GM19372 (cell line): ENCODE measurements at regions not wholly inside any gene's neighbourhood (a gene's known extent, or its start where the extent isn't known, plus 50 kb on each side); places are given as distances from the start of the nearest gene placed in this dataset.

ENCODE experiments used
- ATAC-seq: cut with Tn5 transposase; IDR thresholded peaks from one replicate; pipeline ENCODE4 v1.9.1; 2021; ENCODE audit warnings: mild to moderate bottlenecking, low read depth, moderate library complexity; ENCODE audit not compliant: unreplicated experiment

DNA sequence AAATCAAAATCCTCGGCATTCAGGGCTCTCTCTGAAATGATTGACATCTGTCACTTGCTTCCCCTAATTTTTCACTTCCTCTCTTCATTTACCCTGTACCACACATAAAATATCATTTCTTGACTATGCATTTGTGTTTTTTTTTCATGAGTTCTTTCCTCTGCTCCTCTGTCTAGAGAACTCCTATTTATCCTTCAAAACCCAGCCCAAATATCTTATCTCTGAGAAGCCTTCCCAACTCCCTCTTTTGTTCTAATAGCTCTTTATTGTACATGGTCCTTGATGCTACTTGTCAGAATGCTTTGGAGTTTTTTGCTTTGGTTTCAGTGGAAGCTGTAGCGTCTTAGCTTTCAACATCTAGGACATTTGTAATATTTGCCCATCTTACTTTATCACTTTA lies 190.2 kb upstream of the CTBP2 start:
- ATAC-seq = no peak

DNA sequence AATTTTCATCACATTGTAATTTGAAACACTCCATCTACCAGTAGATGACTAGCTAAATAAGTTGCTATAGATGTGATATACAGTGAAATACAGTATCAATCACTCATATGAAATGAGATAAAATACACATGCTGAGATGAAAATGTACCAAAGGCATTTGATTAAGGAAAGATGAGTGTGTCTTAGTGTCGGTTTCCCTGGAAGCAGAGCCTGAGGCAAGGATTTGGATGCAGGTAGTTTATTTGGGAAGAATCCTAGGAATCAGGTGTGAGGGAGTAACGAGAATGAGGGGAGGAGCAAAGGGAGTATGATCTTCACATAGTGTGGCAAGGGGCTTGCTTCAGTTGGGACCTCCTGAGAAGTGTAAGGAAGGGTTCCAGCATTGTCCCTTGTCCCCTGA lies 188.2 kb upstream of the CTBP2 start:
- ATAC-seq = no peak

DNA sequence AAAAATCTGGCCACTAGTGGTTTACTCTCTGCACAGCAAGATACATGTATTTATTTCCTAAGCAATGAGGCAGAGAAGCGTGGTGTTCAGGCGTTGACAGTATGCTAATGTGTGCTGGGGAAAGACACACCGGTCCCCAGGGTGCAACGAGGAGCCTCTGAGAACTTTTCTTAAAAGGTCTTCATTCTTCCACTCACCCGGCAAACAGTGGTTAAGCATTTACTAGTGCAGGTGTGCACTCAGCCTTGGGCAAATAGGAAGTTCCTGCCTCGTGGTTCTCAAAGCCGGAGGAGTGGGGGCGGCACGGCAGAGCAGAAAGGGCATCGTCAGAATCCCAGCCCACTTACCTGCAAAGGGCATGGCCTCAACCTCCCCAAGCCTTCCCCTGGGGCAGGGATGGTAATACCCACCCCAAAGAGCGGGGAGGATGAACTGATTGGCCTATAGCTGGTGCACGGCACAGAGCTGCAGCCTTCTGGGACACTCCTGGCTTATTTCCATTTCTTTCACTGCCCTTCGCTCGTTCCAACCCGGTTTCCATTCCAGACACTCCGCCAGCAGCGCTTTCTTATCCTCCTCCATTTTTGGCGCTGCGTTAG lies 184.3 kb upstream of the CTBP2 start:
- no peak for ATAC-seq

DNA sequence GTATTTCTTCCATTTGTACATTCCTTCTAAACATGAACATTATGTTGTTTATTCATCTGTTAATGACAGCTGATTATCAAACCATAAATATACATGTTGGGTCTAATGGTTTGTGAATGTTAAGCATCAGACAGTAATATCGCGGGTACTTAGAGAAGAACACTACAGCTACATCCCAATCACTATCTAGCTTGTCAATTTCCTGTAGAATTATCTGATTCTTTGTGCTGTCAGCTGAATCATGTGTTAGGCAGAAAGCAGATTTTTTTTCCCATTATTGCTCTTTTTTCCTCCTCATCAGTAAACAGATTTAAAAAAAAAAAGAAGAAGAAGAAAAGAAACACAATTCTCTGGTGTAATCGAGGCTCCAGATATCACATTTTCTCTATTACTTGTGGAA lies 183.6 kb upstream of the CTBP2 start:
- no peak for ATAC-seq

DNA sequence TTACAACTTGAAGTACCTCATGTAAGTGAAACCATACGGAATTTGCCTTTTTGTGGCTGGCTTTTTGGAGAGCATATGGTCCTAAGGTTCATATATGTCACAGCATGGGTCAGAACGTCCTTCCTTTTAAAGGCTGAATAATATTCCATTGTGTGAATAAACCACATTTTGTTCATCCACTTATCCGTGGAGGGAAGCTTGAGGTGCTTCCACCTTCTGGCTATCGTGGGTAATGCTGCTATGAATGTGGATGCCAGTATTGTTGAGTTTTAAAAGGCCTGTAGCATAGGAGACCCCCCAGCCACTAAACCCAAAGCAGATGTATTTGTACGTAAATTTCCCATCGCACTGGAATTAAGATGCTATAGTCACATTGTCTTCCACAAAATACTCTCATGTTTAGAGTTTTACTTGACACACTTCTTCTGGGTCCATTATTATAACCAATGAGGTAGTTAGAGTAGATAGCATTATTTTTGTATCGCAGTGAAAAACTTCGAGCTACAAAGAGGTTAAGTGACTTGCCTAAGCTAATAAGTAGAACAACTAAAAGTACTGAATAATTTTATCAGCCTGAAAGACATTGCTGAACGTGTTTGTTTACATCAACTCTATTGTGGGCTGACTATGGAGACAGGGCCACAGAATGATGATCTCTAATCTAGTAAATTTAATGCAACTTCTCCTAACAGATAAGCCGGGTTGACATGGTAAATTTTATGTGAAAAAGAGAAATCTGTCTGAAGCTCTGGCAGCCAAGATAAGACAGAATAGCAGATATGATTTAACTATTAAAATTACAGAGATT lies 183.0 kb upstream of the CTBP2 start:
- ATAC-seq = no peak

DNA sequence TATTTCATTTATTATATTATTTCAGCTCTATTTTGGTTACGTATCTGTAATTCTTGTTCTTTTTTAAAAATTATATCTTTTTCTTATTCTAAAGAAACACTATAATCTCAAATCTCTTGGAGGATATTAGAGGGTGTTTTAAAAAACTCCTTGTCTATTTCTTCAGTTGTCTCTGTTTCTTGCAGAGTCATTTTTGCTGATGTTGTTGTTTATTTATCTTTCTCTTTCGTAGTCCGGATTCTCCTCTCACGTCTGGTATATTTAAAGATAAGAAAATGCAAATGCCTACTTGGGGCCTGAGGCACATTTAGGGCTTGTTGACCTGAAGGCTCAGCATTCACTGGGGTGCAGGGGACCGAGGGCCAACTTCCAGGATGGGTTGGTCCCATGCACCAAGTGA lies 181.2 kb upstream of the CTBP2 start:
- ATAC-seq = no peak

DNA sequence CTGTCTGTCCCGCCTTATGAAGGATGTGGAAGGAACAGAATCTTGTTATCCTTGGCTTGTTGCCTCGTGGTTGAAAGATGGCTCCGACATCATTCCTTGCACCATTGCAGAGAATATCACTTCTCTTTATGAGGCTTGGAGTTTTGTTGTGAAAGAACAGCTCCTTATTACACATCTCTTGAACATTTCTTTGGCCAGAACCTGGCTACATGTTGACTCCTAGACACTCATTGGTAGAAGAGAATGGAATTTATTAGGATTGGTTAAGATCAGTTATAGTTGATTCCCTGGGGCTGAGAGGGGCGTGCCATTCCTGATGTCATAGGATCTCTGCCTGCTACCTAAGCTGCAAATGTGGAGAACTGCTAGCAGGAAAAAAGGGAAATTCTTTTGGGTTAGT lies 180.5 kb upstream of the CTBP2 start:
- ATAC-seq = no peak

DNA sequence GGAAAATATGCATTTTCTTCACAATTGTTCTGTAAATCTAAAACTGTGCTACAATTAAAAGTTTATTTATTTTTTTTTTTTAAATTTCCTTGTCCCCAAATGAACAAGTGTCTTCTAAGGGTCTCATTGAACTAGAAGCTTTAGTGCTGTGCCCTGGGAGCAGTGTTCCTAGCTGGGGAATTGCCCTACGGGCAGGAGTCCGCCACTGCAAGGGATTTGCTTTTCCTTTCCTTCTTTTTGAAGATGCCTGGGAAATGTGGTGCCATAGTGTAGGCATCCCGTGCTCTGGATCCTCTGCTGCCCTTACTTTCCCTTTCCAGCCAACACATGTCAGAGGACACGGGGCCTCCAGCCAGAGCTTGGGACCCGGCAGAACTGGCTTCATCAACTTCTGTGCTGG lies 177.1 kb upstream of the CTBP2 start:
- no peak for ATAC-seq

DNA sequence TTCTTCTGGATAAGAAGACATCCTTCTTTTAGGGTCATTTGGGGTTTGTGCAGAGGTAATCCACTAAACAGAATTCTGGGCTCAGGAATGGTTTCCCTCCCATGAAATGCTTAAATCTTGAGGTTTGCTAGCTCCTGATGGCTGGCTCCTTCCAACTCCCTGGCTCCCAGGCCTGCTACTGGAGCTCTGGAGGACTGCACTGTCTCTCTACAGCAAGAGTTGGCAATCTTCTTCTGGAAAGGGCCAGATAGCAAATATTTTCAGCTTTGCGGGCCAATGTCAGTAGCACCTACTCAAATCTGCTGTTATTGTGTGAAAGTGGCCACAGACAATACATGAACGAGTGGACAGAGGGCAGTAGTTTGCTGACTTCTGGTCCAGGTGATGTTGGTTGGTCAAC lies 174.2 kb upstream of the CTBP2 start:
- no peak for ATAC-seq

DNA sequence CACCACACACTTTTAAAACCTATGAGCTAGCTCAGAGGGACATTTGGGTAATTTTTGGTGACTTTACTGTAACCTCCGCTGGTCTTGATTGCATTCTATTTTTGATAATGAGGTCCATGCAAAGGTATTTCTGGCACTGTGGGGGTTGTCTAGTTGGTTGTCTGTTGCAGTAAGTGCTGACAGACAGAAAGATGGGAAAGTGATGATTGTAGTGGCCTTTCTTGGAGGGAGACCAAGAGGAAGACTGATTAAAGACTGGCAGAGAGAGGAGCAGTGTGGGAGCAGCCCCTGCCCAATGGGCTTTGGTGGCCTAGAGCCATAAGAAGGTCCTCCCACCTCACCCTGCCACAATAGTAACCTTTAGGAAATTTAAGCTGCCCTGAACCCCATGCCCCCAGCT lies 173.4 kb upstream of the CTBP2 start:
- ATAC-seq = no peak

DNA sequence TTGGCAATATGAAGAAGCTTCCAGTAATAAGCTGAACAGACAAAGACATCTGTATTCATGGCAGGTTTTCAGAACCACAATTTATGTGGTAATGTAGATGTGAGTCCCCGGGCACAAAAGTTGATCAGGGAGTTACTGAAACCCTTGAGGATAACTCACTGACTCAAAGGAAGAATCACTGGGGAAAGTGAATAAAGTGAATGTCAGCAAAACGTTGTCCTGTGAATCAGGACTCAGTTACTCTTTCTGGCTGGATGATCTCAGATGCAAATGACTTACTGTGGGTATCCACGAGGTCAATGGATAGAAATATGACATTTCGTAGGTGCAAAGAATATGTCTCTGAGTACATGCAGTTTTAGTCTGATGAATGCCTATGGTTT lies 172.8 kb upstream of the CTBP2 start:
- no peak for ATAC-seq

DNA sequence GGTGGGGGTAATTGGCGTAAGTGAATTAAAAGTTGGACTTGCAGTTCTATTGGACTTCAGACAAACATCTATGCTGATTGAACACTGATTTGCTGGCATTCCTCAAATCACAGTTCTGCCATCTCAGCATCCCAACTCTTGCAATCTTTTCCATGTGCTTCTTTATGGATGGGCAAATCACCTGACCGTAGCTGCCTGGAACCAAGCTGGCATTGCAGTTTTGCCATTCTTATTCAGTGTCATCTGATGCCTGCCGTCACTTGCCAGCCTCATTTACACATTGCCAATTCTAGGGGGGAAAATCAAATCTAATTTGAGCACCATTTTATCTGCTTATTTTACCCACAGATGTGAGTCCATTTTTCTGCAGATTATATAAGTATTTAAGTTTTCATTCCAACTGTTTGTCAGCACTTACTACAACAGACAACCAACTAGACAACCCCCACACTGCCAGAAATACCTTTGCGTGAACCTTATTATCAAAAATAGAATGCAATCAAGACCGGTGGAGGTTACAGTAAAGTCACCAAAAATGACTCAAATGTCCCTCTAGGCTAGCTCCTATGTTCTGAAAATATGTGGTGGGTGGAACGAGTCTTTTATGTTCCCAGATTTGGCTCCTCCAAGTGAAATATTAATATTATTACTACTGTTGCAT lies 172.3 kb upstream of the CTBP2 start:
- no peak for ATAC-seq

DNA sequence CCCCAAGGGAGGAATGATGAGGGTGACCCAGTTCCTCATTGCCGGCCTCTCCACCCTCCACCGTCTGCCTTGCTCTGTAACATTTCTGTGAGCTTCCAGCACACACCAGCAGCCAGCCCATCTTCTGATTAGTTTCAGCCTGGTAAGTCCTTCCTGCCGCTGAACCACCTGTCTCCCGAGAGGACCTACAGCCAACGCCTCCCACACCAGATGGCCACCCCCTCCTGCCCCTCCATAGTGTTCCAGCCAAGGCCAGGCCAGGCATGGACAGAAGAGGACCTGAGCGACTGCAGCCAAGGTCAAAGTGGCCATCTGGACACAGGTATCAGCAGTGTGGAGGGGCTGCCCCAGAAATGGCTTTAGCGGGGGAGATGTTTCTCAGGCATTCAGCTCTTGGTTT lies 170.7 kb upstream of the CTBP2 start:
- no peak for ATAC-seq

DNA sequence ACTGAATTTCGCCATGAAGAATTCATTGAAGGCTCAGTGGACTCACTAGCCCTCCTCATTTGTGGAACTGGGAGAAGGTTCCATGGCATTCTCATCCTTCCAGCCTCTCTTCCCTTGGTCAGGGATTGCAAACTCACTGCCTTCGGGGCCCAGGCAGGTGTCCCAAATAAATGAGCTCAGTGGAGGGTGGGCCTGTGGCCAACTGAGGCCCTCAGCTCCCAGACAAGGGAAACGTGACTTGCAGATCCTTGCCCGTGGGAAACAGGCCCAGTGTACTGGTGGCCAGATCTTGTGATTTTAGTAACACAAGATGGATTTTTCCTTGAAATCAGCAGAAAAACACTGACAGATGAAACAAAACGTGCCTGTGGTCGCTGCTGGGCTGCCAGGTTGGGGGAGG lies 168.7 kb upstream of the CTBP2 start:
- no peak for ATAC-seq

DNA sequence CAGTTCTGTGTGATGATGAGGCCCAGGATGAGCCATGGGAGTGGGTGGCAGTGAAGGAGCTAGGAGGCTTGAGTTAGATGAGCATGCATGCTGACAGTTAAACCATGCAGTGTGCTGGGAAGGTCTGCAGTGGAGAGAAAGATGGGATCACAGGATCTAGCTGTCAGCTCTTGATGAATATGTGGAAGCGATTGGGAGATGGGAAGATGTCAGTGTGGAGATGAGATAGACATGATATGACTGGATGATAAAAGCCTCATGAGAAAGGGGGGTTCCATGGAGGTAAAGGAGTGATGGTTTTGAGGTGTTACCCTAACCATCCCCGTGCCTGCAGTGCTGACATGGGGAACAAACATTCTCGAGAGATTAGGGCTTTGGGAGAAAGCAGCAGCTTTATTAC lies 165.0 kb upstream of the CTBP2 start:
- ATAC-seq = no peak

DNA sequence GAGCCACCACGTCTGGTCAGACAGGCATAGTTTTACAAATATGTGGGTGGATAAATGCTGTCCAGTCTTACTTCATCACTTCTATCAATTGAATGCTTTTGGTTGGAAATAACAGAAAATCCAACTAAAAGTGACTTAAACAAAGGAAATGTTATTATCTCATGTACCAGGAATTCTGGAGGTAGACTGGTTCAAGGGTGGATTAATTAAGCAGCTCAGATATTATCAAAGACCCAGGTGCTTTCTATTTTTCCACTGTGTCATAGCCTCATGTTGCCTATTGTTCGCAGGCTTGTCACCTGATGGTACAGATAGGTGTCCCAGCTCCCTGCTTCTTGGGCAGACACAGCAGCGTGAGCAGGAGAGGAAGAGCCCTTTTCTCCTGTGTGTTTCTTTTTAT lies 156.1 kb upstream of the CTBP2 start:
- no peak for ATAC-seq

DNA sequence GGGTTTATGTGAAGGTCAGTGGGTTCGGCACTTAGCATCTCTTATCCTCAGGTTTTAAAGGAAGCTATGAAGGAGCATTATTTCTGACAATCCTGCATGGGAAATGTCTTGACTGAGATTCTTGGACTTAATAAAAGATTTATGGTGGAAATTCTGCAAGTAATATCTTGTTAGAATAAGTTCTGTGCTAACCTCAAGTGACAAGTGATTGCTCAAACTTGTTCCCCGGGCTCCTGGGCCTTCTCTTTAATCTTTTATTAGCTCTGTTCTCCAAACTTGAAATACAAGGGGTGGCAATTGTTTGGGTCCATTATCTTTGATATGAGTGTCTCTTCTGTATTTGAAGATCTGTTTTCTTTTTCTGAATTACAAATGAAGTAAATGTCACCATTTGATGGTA lies 140.6 kb upstream of the CTBP2 start:
- ATAC-seq = no peak

DNA sequence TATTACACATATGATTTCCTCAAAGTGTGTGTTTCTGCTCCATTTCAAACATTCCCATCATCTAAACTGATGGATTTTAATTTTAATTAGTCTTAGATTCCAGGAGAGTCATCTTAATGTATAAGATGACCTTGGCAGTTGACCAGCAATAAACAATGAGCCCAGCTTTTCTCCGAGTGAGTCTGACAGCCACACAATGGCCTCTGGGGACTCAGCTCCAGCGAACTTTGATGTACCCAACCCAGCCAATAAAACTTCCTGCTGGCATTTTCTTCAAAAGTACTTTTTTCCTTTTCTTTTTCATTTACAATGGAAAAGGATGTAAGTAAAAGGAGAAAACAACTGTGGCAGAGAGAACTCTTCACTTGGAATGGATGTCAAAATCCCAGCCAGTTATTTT lies 139.1 kb upstream of the CTBP2 start:
- no peak for ATAC-seq

DNA sequence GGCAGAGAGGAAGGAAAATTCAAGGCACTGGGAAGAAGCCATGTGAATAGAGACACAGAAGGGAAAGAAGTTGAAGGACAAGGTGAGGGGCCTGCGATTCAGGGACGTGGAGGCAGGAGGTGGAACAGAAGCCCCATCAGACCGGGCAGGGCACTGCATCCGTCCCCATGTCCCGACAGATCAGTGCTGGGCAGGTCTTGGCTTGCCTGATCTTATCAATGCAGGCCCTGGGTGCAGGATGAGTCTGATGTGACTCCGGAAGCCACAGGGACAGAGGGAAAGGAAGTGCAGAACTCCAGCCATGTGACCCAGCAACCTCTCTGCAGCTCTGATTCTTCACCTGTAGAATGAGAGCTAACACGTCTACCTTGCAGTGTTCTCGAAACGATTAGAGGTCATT lies 136.2 kb upstream of the CTBP2 start:
- no peak for ATAC-seq

DNA sequence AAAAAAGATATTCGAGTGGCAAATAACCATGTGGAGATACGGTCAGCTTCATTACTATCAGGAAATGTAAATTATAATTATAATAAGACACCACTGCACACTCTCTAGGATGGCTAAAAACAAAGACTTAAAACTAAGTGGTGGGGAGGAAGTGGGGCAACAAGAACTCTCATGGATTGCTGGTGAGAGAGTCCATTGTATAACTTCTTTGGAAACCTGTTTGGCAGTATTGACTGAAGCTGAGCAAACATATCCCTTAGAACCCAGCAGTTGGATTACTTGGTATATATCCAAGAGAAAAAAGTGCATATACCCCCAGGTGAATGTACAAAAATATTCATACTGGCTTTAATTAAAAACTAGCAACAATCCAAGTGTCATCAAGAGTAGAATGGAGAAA lies 133.7 kb upstream of the CTBP2 start:
- ATAC-seq = no peak

DNA sequence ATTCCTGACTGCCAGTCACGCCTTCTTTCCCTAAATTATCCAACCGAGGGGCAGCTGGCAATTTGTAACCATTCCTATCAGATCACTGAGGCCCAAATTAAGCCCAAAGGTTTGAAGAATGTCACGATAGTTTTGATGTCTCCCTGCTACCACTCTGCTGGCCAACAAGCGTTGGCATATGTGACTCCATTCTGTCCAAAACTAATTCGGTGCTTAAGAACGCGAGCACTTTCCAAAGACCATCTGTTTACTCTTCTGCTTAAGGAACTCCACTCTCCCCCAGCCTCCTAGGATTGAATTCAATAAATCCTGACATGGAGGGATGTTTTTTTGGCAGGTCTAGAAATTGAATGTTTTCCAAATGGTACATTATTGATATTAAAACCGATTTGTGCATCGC lies 131.5 kb upstream of the CTBP2 start:
- ATAC-seq = no peak

DNA sequence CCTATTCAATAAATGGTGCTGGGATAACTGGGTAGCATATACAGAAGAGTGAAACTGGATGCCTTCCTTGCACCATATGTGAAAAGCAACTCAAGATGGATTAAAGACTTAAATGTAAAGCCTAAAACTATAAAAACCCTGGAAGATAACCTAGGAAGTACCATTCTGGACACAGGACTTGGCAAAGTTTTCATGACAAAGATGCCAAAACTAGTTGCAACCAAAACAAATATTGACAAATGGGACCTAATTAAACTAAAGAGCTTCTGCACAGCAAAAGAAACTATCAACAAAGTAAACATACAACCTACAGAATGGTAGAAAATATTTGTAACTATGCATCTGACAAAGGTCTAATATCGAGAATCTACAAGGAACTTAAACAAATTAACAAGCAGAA lies 129.1 kb upstream of the CTBP2 start:
- ATAC-seq = no peak
